KOPT-K1 (cell line): ENCODE measurements at regions not wholly inside any gene's neighbourhood (a gene's known extent, or its start where the extent isn't known, plus 50 kb on each side); places are given as distances from the start of the nearest gene placed in this dataset.
"Not testable (repeated sequence)": the region's sequence is repeated elsewhere in the genome, so short reads cannot be mapped to it uniquely, and the experiment has no call there.

Experiments used
- H3K27ac ChIP-seq: fragments of 200-600 bp; sonication (generic); 2 replicates; pipeline ENCODE4 v1.5.1; 2016; ENCODE audit warnings: antibody characterized with exemption, mild to moderate bottlenecking, low read depth, low read length; ENCODE audit not compliant: poor library complexity, severe bottlenecking
- H3K36me3 ChIP-seq: fragments of 200-600 bp; sonication (generic); 2 replicates; pipeline ENCODE4 v1.5.1; 2017; ENCODE audit warnings: antibody characterized with exemption, mild to moderate bottlenecking, low read length, moderate library complexity; ENCODE audit not compliant: insufficient read depth
- H3K9me3 ChIP-seq: fragments of 200-600 bp; sonication (generic); 2 replicates; pipeline ENCODE4 v1.5.1; 2017; ENCODE audit warnings: antibody characterized with exemption, low read length, mild to moderate bottlenecking; ENCODE audit not compliant: insufficient read depth, poor library complexity, severe bottlenecking

DNA sequence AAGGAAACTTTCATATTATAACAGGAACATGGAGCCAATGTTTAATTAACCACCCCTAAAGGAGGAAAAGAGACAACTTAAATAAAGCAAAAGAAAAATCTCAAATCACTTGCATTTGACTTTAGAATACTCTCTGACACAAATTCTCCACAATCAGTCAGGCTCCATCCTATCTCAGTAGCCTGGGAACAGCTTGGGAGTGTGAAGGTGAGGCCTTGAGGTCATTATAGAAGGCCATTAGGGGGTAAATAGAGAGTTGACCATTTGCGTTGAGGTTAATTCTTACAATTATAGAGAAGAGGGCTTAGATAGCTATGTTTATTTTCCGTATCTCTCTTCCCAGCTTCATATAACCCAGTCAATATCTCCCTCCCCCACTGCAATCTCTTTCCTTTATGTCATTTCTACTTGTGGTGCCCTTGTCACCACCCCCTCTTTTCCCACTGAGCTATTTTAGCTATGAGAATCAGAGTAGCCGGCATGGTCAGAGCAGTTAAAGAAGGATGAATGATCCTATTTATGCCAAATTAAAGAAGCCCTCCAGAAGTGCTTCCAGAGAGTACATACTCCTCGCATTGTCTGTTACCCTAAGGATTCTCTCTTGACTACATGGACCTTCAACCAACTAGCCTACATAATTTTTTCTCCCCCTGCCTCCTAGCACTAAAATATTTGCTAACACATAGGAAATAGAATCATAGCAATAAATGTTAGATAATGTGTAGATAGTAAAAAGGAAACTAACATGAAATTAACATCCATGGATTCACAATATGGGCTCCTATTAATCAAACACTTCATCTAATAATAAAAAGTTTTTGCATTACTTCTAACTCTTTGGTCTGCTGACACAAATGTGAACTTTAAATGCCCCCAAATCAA is 135.2 kb upstream of the KRR1 start:
- H3K27ac ChIP-seq: no peak overlapping the region
- H3K36me3 ChIP-seq: no peaks in the 10 kb centered on the region
- H3K9me3 ChIP-seq: no peaks in the 10 kb centered on the region

DNA sequence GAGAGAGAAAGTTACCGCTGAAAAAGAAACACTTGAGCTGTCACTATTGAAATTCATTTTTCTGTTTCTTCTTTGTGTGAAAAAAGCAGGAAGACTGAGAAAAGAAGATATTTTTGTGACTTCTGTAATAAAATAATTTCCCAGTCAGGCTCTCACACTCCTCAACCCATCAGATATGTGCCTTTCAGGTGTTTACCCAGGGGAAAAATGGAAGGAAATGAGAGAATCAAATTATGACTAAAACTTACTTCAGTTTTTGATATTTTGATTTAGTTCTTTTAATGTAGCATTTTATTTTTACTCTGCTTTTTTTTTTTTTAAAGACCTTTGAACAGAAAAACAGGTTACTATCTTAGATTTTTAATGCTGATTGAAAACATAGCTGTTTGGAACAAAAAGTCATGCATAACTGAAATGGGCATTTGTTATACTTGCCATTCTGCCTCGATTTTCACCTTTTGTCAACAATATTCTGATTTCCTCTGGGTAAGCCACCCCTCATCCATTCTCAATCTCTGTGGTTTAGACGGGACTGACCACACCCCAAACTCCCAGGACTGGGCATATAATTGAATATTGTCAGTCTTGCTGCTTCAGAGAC is 133.2 kb upstream of the KRR1 start:
- no peaks in the 10 kb centered on the region for H3K9me3 ChIP-seq
- no peak overlapping the region for H3K27ac ChIP-seq
- no peaks in the 10 kb centered on the region for H3K36me3 ChIP-seq

DNA sequence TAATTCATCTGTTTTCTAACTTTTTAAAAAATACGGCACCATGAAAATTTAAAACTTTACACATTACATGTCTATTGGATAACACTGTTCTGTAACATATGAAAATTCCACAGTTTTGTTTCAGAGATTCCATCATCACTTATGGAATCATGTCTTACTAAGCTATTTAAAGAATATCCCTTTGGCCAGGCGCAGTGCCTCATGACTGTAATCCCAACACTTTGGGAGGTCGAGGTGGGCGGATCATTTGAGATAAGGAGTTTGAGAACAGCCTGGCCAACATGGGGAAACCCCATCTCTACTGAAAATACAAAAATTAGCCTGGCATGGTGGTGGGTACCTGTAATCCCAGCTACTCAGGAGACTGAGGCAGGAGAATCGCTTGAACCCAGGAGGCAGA is 131.7 kb upstream of the KRR1 start:
- H3K36me3 ChIP-seq, H3K9me3 ChIP-seq, H3K27ac ChIP-seq: not testable (repeated sequence)

DNA sequence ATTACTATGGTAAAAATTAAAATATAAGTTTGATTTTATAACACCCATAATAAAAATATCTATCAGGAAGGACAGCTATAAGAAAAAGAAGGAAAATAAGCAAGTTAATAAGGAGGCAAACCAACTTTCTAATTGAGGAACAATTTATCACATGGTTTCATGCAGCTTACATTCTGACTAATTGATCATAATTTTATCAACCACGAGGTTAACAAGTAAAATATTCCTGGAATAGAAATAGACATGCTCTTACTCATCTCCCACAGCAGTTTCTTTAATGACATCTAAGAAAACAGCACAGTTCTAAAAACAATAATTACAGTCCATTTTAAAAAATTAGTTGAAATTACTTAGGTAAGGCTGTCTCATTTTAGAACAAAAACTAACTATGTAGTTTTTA is 130.8 kb upstream of the KRR1 start:
- no peaks in the 10 kb centered on the region for H3K36me3 ChIP-seq
- no peak overlapping the region for H3K27ac ChIP-seq
- H3K9me3 ChIP-seq: no peaks in the 10 kb centered on the region

DNA sequence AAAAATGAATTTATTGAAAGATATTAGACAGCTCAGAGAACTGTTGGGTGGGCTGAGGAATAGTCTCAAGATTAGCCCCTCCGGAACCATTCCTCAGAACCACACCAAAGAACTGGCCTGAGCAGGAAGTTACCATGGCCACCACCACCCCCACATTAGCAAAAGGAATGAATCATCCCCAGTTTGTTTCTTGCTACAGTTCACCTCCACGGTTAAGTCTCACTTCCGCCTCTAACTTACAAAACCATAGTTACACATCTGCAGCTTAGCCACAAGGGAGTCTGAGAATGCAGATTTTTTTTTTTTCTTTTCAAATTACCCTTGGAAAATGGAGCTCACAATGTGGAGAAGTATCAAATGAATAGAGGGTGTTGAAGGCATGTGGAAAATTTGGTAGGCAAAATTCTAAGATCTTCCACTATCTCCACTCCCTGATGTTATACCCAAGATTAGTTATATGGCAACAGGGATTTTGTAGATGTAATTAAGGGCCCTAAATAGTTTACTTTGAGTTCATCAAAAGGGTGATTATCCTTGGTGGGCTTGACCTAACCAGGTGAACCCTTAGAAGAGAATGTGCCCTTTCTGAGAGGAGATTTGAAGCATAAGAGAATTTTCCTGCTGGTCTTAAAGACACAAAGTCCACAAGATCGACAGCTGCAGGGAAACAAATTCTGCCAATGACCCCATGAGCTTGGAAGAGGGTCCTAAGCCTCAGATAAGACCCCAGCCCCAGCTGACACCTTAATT is 129.8 kb upstream of the KRR1 start:
- Histone ChIP-seq H3K9me3 (no peaks in the 10 kb centered on the region), H3K36me3 (no peaks in the 10 kb centered on the region), H3K27ac (peak overlapping the region; percentile 57)

DNA sequence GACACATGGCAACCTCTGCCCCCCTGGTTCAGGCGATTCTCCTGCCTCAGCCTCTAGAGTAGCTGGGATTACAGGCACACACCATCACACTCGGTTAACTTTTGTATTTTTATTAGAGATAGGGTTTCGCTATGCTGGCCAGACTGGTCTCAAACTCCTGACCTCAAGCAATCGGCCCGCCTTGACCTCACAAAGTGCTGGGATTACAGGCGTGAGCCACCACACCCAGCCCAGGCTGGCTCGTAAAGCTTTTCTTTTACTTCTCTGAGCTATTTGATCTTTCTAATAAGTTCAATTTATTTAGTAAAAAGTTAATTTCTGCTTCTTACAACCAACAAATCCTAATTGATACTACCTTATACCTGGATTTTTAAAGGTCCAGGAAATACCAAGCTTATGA is 127.4 kb upstream of the KRR1 start:
- Histone ChIP-seq H3K27ac (no peak overlapping the region), H3K36me3 (no peaks in the 10 kb centered on the region), H3K9me3 (no peaks in the 10 kb centered on the region)

DNA sequence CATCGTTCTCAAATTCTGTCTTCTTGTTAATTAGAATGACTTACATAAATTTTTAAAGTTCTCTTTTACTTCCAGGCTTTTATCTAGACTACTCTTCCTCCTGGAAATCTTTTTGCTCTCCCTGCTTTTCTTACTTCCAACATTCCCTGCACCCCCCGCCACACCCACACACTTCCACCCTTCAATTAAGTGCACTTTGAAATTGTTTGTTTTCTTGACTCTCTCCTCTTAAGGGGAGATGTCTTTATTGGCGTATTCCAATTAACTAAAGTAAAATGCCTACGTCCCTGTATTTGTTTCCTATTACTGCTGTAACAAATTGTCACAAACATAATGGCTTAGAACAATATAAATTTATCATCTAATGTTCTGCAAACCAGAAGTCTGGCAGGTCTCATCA is 125.2 kb upstream of the KRR1 start:
- Histone ChIP-seq H3K27ac (no peak overlapping the region), H3K36me3 (no peaks in the 10 kb centered on the region), H3K9me3 (no peaks in the 10 kb centered on the region)

DNA sequence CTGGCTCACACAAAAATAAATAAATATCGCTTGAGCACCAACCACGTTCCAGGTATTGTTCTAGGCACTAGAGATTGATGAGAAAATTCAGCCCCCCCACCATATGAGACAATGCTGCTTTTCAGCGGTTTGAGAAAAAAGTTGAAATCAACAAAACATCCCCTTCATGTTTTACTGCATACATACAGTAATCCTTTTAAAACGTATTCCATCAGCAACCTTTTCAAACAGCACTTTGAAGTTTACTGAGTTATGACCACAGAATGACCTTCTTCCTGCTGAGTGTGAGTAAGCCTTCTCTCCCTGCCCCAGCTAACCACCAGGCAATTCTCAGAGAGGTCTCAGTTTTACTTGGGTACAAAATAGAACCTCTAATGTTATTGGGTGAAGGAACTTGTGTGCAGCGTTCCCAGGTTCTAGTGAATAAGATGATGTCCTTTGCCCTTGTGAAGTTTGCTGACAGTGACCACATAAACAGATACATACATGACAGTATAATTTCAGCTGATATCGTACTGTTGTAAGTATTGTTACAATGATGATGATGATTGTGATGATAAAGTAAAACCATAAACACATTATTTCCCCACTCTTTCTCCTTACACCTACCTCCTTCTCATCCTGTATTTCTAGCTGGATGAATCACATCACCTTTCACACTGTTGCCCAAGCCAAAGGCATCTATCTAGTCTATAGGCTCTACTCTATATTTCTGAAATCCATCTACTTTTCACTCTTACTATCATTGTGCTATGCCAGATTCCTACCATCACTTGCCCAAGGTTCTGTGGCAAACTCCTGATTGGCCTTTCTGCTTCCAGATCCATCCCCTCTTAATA is 124.4 kb upstream of the KRR1 start:
- Histone ChIP-seq H3K36me3 (no peaks in the 10 kb centered on the region), H3K27ac (no peak overlapping the region), H3K9me3 (no peaks in the 10 kb centered on the region)

DNA sequence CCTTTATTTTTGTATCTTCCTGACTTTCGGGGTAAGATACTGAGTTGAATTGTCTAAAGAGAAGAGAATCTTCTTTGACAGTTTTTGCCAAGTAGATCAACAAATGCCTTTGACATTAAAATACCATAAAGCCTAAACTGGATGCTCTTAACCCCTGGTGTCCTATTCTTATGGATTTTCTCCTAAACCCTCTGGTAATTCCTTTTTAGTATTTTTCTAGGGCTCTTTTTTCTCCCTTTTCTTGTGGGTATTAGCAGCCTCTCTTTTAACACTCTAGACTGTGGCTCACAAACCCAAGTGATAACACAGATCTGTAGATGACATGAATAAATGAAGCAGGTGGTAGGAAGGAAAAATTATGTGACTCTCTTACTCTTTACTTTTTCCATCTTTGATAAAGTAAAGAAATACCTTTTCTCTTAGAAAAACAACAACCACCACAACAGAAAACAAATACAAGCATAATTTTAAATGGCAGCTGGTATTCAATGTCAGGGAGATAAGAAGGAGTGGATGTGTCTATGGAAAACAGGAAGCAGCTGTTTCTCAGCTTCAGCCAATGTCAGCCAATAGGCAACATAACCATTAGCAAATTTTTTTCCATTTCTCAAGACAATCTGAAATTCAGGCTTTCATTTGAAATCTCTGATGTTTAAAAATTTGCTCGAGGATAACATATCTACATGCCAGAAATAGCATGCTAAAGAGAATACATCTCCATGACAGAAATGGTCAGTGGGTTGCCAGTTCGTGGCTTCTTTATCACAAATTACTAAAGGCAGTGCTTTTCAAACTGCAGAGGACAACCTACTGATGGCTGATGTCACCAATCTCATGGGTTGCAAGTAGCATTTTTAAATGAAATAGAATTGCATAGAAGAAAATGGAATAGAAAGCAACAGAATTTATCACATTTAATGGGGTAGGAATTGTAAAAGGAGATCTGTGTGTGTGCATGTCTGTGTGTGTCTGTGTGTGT is 123.1 kb upstream of the KRR1 start:
- H3K36me3 ChIP-seq: no peaks in the 10 kb centered on the region
- no peak overlapping the region for H3K27ac ChIP-seq
- no peaks in the 10 kb centered on the region for H3K9me3 ChIP-seq

DNA sequence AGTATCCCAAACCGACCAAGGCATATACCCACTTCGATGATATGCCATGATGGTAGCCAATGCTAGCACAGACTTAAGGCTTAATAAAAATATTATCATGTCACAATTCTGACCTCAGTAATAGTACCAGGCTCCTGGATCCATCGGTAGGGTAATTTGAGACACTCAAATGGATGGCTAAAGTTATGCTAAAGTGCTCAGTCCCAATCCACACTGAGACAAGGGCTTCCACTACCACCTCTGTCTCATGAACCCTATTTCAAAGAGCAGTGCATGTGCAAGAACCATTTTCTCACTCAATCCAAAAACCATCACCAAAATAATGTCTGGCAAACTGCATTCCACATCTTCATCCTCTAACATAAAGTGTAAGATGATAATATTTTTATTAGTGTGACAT is 122.4 kb upstream of the KRR1 start:
- no peaks in the 10 kb centered on the region for H3K36me3 ChIP-seq
- no peaks in the 10 kb centered on the region for H3K9me3 ChIP-seq
- no peak overlapping the region for H3K27ac ChIP-seq

DNA sequence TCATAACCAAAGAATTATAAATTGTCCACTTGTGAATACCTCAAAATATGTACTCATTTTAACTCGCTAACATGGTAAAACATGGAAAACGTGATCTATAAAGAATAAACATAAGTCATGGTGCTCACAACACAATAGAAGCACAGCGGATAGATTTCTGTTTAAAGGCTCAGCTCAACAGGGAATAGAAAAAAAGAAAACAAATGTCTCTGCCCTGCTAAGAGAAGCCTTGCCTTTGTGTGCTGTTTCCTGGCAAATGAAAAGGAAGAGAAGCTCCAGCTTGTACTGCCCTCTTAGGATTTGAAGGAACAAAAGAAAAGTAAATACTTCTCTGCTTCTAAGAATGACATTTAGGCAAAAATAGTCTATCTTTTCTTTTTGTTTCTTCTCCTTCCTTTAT is 121.0 kb upstream of the KRR1 start:
- no peak overlapping the region for H3K27ac ChIP-seq
- no peaks in the 10 kb centered on the region for H3K36me3 ChIP-seq
- H3K9me3 ChIP-seq: no peaks in the 10 kb centered on the region

DNA sequence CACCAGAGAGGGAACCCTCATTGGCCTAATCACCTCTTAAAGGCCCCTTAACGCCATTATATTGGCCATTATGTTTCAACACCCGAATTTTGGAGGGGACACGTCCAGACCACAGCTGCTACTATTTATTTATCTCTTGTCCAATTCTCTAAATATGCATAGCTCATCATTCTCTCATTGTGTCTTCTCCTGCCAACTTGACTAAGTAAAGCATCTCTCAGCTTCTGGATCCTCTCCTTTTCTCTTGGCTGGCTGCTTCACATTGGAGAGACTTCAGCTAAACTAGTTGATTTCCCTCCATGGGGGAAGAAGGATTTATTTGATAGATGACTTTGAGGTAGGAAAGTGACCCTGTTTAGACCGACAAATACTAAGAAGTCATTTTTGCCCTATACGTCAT is 120.4 kb upstream of the KRR1 start:
- H3K27ac ChIP-seq: no peak overlapping the region
- no peaks in the 10 kb centered on the region for H3K36me3 ChIP-seq
- no peaks in the 10 kb centered on the region for H3K9me3 ChIP-seq

DNA sequence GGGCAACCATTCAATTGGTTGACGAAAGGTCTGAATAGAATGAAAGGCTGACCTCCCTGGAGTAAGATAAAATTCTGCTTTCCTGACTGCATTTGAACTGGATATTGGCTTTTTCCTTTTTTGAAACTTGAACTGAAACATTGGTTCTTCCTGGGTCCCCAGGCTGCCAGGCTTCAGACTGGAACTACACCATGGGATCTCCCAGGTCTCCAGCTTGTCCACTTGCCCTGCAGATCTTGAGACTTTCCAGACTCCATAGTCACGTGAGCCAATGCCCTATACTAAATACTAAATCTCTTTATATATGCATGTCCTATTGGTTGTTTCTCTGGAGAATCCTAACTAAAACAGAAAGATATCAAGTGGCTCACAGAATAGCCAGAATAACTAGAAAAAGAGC is 118.7 kb upstream of the KRR1 start:
- H3K9me3 ChIP-seq: no peaks in the 10 kb centered on the region
- no peaks in the 10 kb centered on the region for H3K36me3 ChIP-seq
- H3K27ac ChIP-seq: no peak overlapping the region

DNA sequence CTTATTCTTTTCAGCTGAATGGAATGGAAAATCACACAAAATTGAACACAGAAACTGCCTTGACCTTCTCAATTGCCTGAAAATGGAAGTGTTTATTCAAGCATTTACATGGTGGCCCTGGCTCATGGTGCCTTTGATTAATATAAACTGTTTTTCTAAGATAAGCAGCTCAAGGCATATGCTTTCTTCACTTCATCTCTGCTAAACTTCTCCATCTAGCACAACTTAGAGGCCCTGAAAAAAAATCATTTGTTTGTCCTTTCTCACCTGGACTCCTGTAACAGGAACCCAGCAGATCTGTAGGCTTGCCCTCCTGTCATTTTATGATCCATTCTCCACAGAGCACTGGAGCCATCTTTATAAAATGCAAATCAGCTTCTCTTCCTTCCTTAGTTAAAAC is 117.5 kb upstream of the KRR1 start:
- no peak overlapping the region for H3K27ac ChIP-seq
- H3K36me3 ChIP-seq: no peaks in the 10 kb centered on the region
- H3K9me3 ChIP-seq: no peaks in the 10 kb centered on the region
